HUES6 (cell line): ENCODE measurements at regions not wholly inside any gene's neighbourhood (a gene's known extent, or its start where the extent isn't known, plus 50 kb on each side); places are given as distances from the start of the nearest gene placed in this dataset.

Experiments used
- H3K27ac ChIP-seq: 2 replicates; pipeline ENCODE4 v1.7.0; 2013; ENCODE audit warnings: low read depth, mild to moderate bottlenecking, low read length, inconsistent platforms
- H3K27me3 ChIP-seq: 2 replicates; pipeline ENCODE4 v1.6.1; 2013; ENCODE audit warnings: low read length; ENCODE audit not compliant: control insufficient read depth, insufficient read depth
- H3K36me3 ChIP-seq: 2 replicates; pipeline ENCODE4 v1.6.1; 2013; ENCODE audit warnings: low read length; ENCODE audit not compliant: control insufficient read depth, insufficient read depth
- H3K4me1 ChIP-seq: 2 replicates; pipeline ENCODE4 v1.6.1; 2013; ENCODE audit warnings: low read length; ENCODE audit not compliant: control insufficient read depth, insufficient read depth
- H3K4me3 ChIP-seq: 2 replicates; pipeline ENCODE4 v1.5.1; 2013; ENCODE audit warnings: low read depth, low read length
- H3K9ac ChIP-seq: one replicate; pipeline ENCODE4 v1.6.1; 2013; ENCODE audit warnings: mild to moderate bottlenecking, low read length
- H3K9me3 ChIP-seq: 2 replicates; pipeline ENCODE4 v1.6.1; 2013; ENCODE audit warnings: low read depth, low read length; ENCODE audit not compliant: control insufficient read depth, insufficient read depth

GRCh38 chr13:76094645-76095044 lies 458.5 kb downstream of the LMO7 start:
- H3K9ac ChIP-seq = no peak overlapping the region
- no peak overlapping the region for H3K27ac ChIP-seq
- no peak overlapping the region for H3K4me3 ChIP-seq
- no peaks in the 10 kb centered on the region for H3K27me3 ChIP-seq
- H3K9me3 ChIP-seq = no peaks in the 10 kb centered on the region
- no peaks in the 10 kb centered on the region for H3K4me1 ChIP-seq
- H3K36me3 ChIP-seq = no peaks in the 10 kb centered on the region

- no peaks in the 10 kb centered on the region for H3K27me3 ChIP-seq
- H3K27ac ChIP-seq = no peak overlapping the region
- H3K9me3 ChIP-seq = peaks cover 13% of the 10 kb centered on the region
- no peaks in the 10 kb centered on the region for H3K36me3 ChIP-seq
- no peak overlapping the region for H3K4me3 ChIP-seq
- H3K9ac ChIP-seq = no peak overlapping the region
- H3K4me1 ChIP-seq = no peaks in the 10 kb centered on the region
Observed at GRCh38 chr13:76091076-76091475, 454.9 kb downstream of the LMO7 start.

- no peaks in the 10 kb centered on the region for H3K36me3 ChIP-seq
- H3K27me3 ChIP-seq = no peaks in the 10 kb centered on the region
- H3K4me3 ChIP-seq = no peak overlapping the region
- H3K9ac ChIP-seq = no peak overlapping the region
- peaks cover 19% of the 10 kb centered on the region for H3K9me3 ChIP-seq
- H3K4me1 ChIP-seq = no peaks in the 10 kb centered on the region
- no peak overlapping the region for H3K27ac ChIP-seq
Observed at GRCh38 chr13:76086729-76087128, 450.6 kb downstream of the LMO7 start.

DNA sequence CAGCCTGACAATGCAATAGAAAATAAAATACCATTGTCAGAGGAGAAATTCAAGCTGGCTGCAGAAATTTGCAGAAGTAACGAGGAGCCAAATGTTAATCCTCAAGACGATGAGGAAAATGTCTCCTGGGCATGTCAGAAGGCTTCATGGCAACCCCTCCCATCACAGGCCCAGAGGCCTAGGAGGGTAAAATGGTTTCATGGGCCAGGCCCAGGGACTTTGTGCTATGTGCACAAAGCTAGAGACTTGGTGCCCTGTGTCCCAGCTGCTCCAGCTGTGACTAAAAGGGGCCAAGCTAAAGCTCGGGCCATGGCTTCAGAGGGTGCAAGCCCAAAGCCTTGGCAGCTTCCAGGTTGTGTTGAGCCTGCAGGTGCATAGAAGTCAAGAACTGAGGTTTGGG lies 431.7 kb downstream of the LMO7 start:
- no peaks in the 10 kb centered on the region for H3K27me3 ChIP-seq
- H3K9me3 ChIP-seq = peaks cover 32% of the 10 kb centered on the region
- no peaks in the 10 kb centered on the region for H3K4me1 ChIP-seq
- no peak overlapping the region for H3K27ac ChIP-seq
- H3K4me3 ChIP-seq = no peak overlapping the region
- no peaks in the 10 kb centered on the region for H3K36me3 ChIP-seq
- H3K9ac ChIP-seq = no peak overlapping the region

DNA sequence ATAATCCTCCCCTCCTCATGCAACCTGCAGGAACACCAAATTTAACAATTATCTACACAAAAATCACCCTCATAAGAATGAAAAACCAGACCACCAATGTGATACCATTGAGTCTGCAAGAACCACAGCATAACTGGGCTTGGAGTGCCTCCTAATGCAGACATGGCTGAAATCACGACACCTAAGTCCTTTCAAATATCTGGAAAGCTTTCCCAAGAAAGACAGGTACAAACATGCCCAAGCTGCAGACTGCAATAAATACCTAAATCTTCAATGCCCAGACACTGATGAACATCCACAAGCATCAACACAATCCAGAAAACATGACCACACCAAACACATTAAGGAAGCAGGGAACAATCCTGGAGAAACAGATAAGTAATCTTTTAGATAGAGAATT lies 417.1 kb downstream of the LMO7 start:
- Histone ChIP-seq H3K36me3 (no peaks in the 10 kb centered on the region), H3K27me3 (no peaks in the 10 kb centered on the region), H3K9ac (no peak overlapping the region), H3K4me1 (no peaks in the 10 kb centered on the region), H3K9me3 (0 out of 2 replicates have a peak, but pooled peaks cover 2% of the 10 kb centered on the region), H3K4me3 (no peak overlapping the region), H3K27ac (no peak overlapping the region)

- Histone ChIP-seq H3K9me3 (no peaks in the 10 kb centered on the region), H3K4me3 (no peak overlapping the region), H3K27ac (no peak overlapping the region), H3K9ac (no peak overlapping the region), H3K4me1 (no peaks in the 10 kb centered on the region), H3K27me3 (no peaks in the 10 kb centered on the region), H3K36me3 (no peaks in the 10 kb centered on the region)
Observed at GRCh38 chr13:76049376-76049746, 413.2 kb downstream of the LMO7 start.

DNA sequence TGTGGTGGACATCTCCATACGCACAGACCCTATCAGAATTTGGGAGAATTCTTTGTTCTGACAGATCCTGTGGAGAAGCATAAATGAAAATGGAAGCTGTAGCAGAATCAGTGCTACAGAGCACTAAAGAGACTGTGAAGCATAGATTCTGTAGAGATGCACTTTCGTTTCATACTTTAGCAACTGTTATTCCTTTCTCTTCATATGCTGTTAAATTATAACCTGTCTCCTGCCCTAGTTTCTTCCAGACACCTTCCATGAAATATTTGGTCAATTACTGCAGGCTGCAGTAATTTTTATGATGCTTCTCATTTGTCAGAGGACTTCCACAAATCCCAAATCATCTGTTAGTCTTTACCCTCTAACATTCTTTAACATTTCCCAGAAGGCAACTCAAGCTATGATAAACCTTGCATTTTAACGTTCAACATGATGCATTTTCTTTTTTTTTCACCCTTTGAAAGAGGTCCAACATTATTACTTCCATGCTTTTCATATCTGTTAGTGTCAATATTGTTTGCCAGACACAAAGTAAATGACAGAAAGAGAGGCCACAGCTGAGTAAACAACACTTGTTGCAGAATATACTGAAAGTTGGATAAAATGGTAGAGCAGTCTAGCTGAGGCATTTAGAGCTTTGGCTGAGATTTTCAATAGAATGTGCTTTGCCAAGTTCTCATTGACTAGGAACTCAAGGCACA lies 412.7 kb downstream of the LMO7 start:
- no peaks in the 10 kb centered on the region for H3K9me3 ChIP-seq
- H3K9ac ChIP-seq = no peak overlapping the region
- no peak overlapping the region for H3K4me3 ChIP-seq
- no peaks in the 10 kb centered on the region for H3K27me3 ChIP-seq
- no peaks in the 10 kb centered on the region for H3K4me1 ChIP-seq
- no peak overlapping the region for H3K27ac ChIP-seq
- no peaks in the 10 kb centered on the region for H3K36me3 ChIP-seq

- no peaks in the 10 kb centered on the region for H3K4me1 ChIP-seq
- no peak overlapping the region for H3K9ac ChIP-seq
- H3K4me3 ChIP-seq = no peak overlapping the region
- H3K27me3 ChIP-seq = no peaks in the 10 kb centered on the region
- no peak overlapping the region for H3K27ac ChIP-seq
- no peaks in the 10 kb centered on the region for H3K9me3 ChIP-seq
- H3K36me3 ChIP-seq = no peaks in the 10 kb centered on the region
Observed at GRCh38 chr13:76048131-76048530, 412.0 kb downstream of the LMO7 start.

DNA sequence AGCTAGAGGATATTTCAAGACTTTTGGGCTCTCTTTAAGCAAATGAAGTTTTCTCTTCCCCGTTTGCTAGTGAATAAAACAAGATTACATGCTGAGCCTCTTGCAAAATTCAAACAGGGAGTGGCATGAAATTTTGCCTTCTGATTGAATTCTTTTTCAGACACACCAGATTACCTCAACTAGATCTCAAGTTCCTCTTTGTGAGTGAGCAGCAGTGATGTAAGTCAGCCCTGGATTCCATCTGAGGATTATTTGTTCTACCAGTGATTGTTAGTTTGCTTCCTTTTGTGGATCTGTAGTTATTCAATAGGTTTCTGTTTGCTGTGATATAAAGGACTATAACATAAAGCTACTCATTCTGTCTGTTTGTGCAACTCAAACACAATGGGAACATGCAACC lies 407.7 kb downstream of the LMO7 start:
- Histone ChIP-seq H3K27ac (no peak overlapping the region), H3K4me1 (peaks cover 2% of the 10 kb centered on the region; the same call in 1 of the 2 replicates)

DNA sequence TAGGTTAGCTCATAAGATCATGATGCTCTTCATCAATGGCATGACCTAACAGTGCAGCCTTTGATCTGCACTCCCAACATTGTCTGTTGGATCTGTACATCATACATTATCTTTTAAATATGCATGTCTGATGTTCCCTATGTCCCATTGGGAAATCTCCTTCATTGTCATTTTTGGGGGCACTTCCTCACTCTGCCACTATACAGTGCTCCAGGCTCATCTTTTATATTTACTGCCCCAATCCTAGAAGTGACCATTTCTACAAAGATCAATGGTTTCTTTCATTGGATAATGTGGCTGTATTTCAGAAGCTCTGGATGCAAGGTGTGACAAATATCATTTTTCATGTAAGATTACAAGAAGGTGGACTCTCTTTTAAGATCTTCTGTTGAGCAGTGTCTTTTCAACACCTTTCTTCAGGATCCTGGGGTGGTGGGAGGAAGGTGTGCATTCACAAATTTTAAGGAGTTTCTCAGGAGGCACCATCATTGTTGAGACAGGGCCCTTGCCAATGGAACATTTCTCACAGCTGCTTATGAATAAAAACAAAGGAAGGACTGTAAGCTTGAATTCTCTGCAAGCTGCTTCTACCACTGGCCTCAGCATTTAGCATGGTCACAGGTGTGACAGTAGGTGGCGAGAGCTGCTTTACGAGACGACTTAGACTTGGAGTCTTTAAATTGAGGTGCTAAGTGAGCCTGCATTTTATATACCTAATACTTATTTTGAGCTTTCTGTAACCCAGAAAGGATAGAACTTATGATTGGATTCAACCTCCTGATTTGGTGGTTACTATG lies 403.0 kb downstream of the LMO7 start:
- Histone ChIP-seq H3K27me3 (no peaks in the 10 kb centered on the region), H3K36me3 (no peaks in the 10 kb centered on the region), H3K27ac (no peak overlapping the region), H3K4me3 (no peak overlapping the region), H3K4me1 (peaks cover 2% of the 10 kb centered on the region; the same call in 1 of the 2 replicates), H3K9ac (no peak overlapping the region), H3K9me3 (no peaks in the 10 kb centered on the region)

More for the DNA sequence above, 407.7 kb downstream of the LMO7 start:
- no peak overlapping the region for H3K9ac ChIP-seq
- no peaks in the 10 kb centered on the region for H3K36me3 ChIP-seq
- H3K9me3 ChIP-seq = no peaks in the 10 kb centered on the region
- no peak overlapping the region for H3K4me3 ChIP-seq
- H3K27me3 ChIP-seq = no peaks in the 10 kb centered on the region

- H3K27ac ChIP-seq = no peak overlapping the region
- H3K9ac ChIP-seq = no peak overlapping the region
- H3K36me3 ChIP-seq = no peaks in the 10 kb centered on the region
Observed at GRCh38 chr13:76036176-76036575, 400.0 kb downstream of the LMO7 start.

More at GRCh38 chr13:76036176-76036575, 400.0 kb downstream of the LMO7 start:
- Histone ChIP-seq H3K9me3 (no peaks in the 10 kb centered on the region), H3K4me1 (peaks cover 2% of the 10 kb centered on the region; the same call in 1 of the 2 replicates), H3K4me3 (no peak overlapping the region), H3K27me3 (no peaks in the 10 kb centered on the region)
